Stimulated activated CD8-positive, alpha-beta memory T cell treated with anti-CD3 and anti-CD28 coated beads, Interleukin-2, amount 100 ng/mL, for 1 hour (primary cell): ENCODE measurements at regions not wholly inside any gene's neighbourhood (a gene's known extent, or its start where the extent isn't known, plus 50 kb on each side); places are given as distances from the start of the nearest gene placed in this dataset.

Experiments
- DNase-seq, 2 donors: peaks; one replicate each; pipeline ENCODE4 v3.0.0-alpha.2; 2020; ENCODE audit warnings: low read depth in 2 of 2

- no peak for DNase-seq
Observed at GRCh38 chr5:165272436-165272835, 1767.0 kb downstream of the MAT2B start.

DNA sequence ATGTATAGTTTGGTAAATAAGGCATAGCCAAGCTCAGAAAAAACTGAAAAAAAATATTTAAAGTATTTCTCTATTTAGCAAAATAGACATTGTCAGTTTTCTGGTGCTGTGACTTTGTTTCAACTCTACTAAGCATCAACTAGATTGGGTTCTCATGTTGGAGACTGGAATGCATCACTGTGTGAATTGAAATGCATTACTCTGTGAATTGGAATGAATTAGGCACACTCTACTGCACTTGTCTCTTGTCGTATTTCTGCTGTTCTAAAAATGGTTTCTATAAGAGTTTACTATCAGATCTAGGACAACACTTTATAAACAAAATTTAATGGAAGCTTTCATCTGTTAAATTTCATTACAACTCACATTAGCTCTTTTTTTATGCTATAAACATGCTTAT, 1772.2 kb downstream of the MAT2B start:
- no peak for DNase-seq

DNA sequence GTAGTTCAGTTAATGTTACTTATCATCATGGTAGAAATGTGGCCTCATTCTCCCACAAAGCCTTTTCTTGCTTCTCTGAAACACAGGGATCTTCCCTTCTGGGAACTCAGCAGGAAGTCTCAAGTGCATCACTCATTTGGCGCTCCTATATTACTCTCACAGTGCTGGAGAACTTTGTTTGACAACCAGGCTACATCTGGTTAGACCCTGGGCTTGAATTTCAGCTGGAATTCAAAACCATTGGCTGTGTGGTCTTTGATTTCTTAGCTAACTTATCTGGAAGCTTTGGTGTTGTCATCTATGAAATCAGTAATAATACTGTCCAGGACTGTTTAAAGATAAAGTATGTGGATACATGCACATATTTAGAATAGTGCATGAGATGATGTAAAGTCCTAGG, 1777.1 kb downstream of the MAT2B start:
- DNase-seq = no peak

GRCh38 chr5:165286692-165287091, 1781.3 kb downstream of the MAT2B start:
- no peak for DNase-seq

GRCh38 chr5:165290535-165290934, 1785.1 kb downstream of the MAT2B start:
- no peak for DNase-seq

DNA sequence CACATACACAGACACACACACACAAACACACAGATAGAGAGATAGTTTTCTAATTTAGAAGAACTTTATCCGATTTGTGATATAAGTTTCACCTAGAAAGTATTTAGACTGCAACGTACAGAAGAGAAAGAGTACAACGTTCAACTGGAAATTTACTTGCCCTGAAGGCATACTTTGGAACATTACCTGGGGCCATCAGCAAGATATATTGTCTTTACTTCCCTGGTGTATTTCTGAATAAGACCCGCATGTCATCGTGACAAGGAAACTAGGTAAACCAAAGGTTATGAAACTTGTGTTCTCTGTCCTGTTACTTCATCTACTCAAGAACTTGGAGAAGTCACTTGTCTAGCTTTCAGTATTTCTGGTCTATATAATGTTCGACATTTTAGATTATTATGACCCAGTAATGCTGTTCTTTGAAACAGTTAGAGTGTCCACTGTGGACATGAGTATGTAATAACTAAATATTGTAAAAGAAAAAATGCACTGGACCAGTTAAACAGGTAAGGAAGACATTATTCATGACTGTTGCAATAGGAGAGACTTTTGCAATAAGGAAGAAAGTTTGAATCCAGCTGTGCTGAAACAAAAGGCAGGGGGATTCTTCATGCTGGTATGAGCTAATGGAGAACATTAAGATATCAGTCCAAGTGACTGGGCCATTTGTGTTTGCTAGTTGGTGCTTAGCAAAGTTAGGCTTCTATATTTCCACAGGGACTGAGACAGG, 1791.1 kb downstream of the MAT2B start:
- DNase-seq = no peak

GRCh38 chr5:165304193-165304827, 1798.9 kb downstream of the MAT2B start:
- no peak for DNase-seq

- no peak for DNase-seq
Observed at GRCh38 chr5:165305596-165305995, 1800.2 kb downstream of the MAT2B start.

GRCh38 chr5:165309446-165309845, 1804.0 kb downstream of the MAT2B start:
- DNase-seq = no peak

- DNase-seq = no peak
Observed at GRCh38 chr5:165310031-165310430, 1804.6 kb downstream of the MAT2B start.

DNA sequence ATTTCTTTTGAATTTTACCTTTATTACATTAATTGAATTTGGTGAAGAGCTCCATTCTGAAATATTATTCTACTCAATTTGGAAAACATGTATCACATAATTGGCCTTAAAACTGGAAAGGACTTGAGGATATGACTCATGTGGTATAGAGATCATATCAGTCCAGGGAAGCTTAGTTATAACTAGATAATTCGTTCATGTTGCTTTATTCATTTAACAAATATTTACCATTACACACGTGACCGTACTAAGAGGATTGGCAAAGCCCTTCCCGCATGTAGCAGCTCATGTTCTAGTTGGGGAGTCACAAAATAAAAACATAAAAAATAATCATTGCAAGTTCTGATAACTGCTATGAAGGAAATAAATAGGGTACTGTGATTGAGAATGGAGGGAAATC, 1816.5 kb downstream of the MAT2B start:
- DNase-seq = no peak

DNA sequence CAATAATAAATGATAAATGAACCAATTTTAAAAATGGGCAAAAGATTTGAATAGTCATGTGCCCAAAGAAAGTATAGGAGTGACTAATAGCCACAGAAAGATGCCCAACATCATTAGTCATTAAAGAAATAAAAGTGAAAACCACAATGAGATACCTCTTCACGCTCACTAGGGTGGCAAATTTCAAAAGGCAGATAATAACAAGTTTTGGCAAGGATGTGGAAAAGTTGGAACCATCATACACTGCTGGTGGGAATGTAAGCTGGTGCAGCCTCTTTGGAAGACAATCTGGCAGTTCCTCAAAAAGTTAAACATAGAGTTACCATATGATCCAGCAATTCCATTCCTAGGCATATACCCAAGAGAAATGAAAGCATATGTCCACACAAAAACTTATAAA, 1819.8 kb downstream of the MAT2B start:
- no peak for DNase-seq

- DNase-seq = no peak
Observed at GRCh38 chr5:165327631-165328030, 1822.2 kb downstream of the MAT2B start.

GRCh38 chr5:165328846-165329245, 1823.4 kb downstream of the MAT2B start:
- DNase-seq = no peak

- DNase-seq = no peak
Observed at GRCh38 chr5:165333623-165334022, 1828.2 kb downstream of the MAT2B start.

DNA sequence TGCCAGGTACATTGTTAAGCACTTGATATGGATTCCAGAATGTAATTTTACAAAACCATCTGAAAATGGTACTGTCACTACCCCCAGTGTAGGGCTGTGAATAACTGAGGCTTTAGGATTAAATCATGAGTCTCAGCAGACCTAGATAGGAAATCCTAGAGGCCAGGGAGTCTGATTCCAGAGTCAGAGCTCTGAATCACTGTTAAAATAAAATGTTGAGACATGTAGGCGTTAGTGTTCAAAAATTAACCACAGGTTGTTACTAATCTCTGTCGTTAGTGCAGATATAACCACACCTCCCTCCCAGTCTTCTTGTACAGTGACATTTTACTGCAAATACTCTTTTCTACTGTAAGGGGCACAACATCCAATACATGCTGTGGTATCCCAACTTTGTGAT, 1828.8 kb downstream of the MAT2B start:
- no peak for DNase-seq

DNA sequence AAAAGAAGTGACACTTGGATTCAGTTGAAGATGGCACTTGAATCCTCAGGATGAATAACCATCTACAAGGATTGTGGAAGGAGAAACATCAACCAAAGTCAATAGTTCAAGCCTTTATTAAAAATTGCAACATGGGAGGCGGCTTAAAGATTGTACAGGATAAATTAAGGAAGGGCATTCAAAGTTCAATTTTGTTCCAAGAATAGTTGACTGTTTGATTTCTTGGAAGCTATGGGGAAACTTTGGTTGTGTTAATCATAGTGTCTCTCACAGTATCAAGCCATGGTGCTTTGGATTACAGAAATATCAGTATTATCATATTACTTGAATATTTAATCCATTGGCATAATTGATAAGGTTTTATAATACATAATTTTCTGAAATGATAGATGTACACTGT, 1844.3 kb downstream of the MAT2B start:
- DNase-seq = no peak

DNA sequence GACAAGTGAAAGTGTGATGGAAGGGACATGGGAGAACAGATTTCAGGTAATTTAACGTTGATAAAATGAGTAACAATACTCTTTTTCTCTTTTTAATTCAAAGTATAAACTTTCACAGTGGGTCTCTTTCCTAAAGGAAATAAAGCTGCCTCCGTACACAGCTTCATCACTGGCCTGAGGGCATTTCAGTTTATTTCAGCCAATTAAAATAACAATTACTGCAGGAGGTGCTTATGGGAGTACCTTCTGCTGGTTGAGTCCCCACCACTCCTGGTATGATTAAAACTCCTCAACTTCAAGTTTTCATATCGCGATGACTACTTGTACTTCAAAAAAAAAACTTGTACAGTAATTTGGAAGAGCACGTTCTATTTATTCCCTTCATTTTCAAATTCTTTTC, 1845.9 kb downstream of the MAT2B start:
- DNase-seq = no peak

GRCh38 chr5:165360366-165360765, 1854.9 kb downstream of the MAT2B start:
- DNase-seq = no peak

DNA sequence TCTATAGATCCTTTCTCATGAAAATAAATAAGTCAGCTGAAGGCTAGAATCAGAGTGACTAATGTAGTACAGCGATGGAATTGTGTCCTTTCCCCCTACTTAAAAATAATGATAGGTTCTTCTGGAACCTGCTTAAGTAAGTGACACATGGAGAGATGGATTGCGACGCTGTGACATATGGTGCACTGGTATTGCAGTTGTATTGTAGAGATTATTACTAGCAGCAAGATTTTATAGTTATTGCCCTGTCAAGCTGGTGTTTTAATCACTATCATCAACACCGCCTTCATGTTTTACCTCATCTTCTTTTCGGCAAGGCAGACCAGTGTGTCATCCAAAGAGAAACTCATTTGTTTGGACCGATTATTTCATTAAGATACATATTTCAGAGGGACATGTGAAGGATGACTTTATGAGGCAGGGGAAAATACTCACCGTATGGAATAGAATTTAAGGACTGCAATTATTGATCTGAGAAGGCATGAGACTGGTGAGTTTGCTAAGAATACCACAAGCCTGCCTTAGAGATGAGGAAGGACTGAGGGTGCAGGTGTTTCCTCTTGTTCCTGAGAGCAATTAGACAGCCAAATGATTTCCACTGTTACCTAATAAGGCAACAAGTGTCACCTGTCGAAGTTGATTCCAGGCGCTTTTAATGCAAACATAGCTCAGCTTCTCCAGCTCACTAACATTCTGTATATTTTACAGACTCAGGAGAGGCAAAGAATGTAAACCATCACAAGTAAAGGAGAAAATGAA, 1855.5 kb downstream of the MAT2B start:
- no peak for DNase-seq

- DNase-seq = no peak
Observed at GRCh38 chr5:165370233-165370632, 1864.8 kb downstream of the MAT2B start.

DNA sequence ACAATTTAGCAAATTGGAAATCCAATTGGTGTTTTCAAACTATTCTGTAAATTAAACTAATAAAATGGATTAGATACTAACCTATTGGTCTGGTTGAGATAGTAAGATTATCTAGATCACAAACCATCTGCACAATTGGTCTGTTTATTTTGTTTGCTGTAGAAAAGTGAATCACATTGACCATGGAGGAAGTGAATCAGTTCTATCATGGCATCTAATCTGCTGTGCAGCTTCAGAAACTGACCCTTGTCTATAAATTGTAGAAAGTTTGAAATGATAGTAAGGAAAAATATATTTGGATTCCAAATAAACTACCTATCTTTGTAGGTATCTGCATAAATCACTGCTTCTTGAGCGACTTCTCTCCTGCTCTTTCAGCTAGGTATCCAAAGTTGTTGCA, 1865.4 kb downstream of the MAT2B start:
- no peak for DNase-seq

GRCh38 chr5:165375201-165375600, 1869.8 kb downstream of the MAT2B start:
- DNase-seq = no peak
